PC-3 (cell line): ENCODE measurements at regions not wholly inside any gene's neighbourhood (a gene's known extent, or its start where the extent isn't known, plus 50 kb on each side); places are given as distances from the start of the nearest gene placed in this dataset.

ENCODE experiments used
- CTCF ChIP-seq: fragments of 300-600 bp; sonication (generic); conservative IDR thresholded peaks from 2 replicates; pipeline ENCODE4 v1.5.1; 2017; ENCODE audit warnings: antibody characterized with exemption, low read depth, mild to moderate bottlenecking, low read length
- EZH2 ChIP-seq: fragments of 300-600 bp; sonication (generic); IDR thresholded peaks from one replicate; pipeline ENCODE4 v1.6.1; 2017; ENCODE audit warnings: antibody characterized with exemption, mild to moderate bottlenecking, low read length; ENCODE audit not compliant: unreplicated experiment
- EZH2phosphoT487 ChIP-seq: fragments of 300-600 bp; sonication (generic); IDR thresholded peaks from 2 replicates; pipeline ENCODE4 v1.6.1; 2018; ENCODE audit warnings: mild to moderate bottlenecking, antibody characterized with exemption, low read length, borderline replicate concordance

- TF ChIP-seq EZH2 (no peak), CTCF (no peak), EZH2phosphoT487 (no peak)
These were observed 290.7 kb downstream of the FGFR2 start for GRCh38 chr10:121307411-121307980.
